ENCODE measurements at regions not wholly inside any gene's neighbourhood (a gene's known extent, or its start where the extent isn't known, plus 50 kb on each side); places are given as distances from the start of the nearest gene placed in this dataset.
A peak's percentile ranks its signal among the peaks of the same experiment; 100 is the strongest.

GRCh38 chr12:75690296-75690955 lies 179.0 kb upstream of the KRR1 start:
- peak; percentile 31 to 89 for DNase-seq (ENCODE audit: low read depth in 1 of 2, low spot score in 1 of 2)
- peaks cover 10% of the 10 kb centered on the region; the same call in 2 of the 3 replicates for H3K4me1 ChIP-seq
- H3K4me3 ChIP-seq = no peak overlapping the region
- peak; percentile 18 for FAIRE-seq
- H3K27ac ChIP-seq = peak overlapping the region; percentile 66 to 87
- 67% methylated on average over 11 of the region's 11 CpGs for WGBS (ENCODE audit: missing lambda C conversion rate)
- H3K4me2 ChIP-seq = peak overlapping the region; percentile 29
- ATAC-seq = peak; percentile 96 to 99
- no peaks in the 10 kb centered on the region for H3K9me3 ChIP-seq
- ChIA-PET CTCF (interaction anchor here (1.0 kb wide), 1 partner anchor 27 kb away, joined by 3 read pairs; no protein-coding TSS in a partner anchor), POLR2A (no interaction called here)
- peak; percentile 65 for TF ChIP-seq HES2 (IDR thresholded peaks at IDR 0.05)
- no peak for TF ChIP-seq ZC3H11A (IDR thresholded peaks at IDR 0.05)
- TF ChIP-seq NR3C1 (IDR thresholded peaks at IDR 0.05) = no peak
- peak; percentile 94; the same call in 1 of the 2 replicates for TF ChIP-seq ATOH8 (CRISPR knock-in tag; IDR thresholded peaks at IDR 0.05; ENCODE audit: low read depth)
- peak; percentile 97 for TF ChIP-seq JUNB (IDR thresholded peaks at IDR 0.05)
- no peak for TF ChIP-seq BHLHE40 (IDR thresholded peaks at IDR 0.05; ENCODE audit: low read depth, low read length)
- no peak for TF ChIP-seq ELK1 (IDR thresholded peaks at IDR 0.05; ENCODE audit: low read depth, low read length)
- no peak for TF ChIP-seq HMGXB4 (CRISPR knock-in tag; IDR thresholded peaks at IDR 0.05; ENCODE audit: borderline replicate concordance)
- no peak for TF ChIP-seq RCOR1 (IDR thresholded peaks at IDR 0.05; ENCODE audit: low read depth, low read length)
- no peak for TF ChIP-seq KDM5A (IDR thresholded peaks at IDR 0.05)
- TF ChIP-seq GATA3 (IDR thresholded peaks at IDR 0.05; ENCODE audit: borderline replicate concordance) = peak; percentile 80
- TF ChIP-seq EP300 (IDR thresholded peaks at IDR 0.05) = peak; percentile 96 to 97; a peak in 4 of 5 replicates
- TF ChIP-seq FOSB (CRISPR knock-in tag; IDR thresholded peaks at IDR 0.05) = peak; percentile 55; the same call in 1 of the 2 replicates
- TF ChIP-seq CHD2 (IDR thresholded peaks at IDR 0.05; ENCODE audit: low read length, partially characterized antibody) = no peak
- no peak for TF ChIP-seq REST (IDR thresholded peaks at IDR 0.05)
- TF ChIP-seq USF2 (IDR thresholded peaks at IDR 0.05) = no peak
- TF ChIP-seq HDAC2 (IDR thresholded peaks at IDR 0.05) = no peak
- TF ChIP-seq HOXB13 (CRISPR knock-in tag; IDR thresholded peaks at IDR 0.05; ENCODE audit: low read depth) = peak; percentile 89; the same call in 1 of the 2 replicates
- peak; percentile 90 for TF ChIP-seq HOXB5 (CRISPR knock-in tag; IDR thresholded peaks at IDR 0.05)
- no peak for TF ChIP-seq PHF8 (IDR thresholded peaks at IDR 0.05; ENCODE audit: borderline replicate concordance, low read depth)
- peak; percentile 80 for TF ChIP-seq MAFK (IDR thresholded peaks at IDR 0.05; ENCODE audit: partially characterized antibody)
- TF ChIP-seq CHD4 (IDR thresholded peaks at IDR 0.05; ENCODE audit: borderline replicate concordance) = no peak
- no peak for TF ChIP-seq ZFP36 (IDR thresholded peaks at IDR 0.05; ENCODE audit: borderline replicate concordance, partially characterized antibody)
- no peak for TF ChIP-seq CTCF (IDR thresholded peaks at IDR 0.05)
- no peak for TF ChIP-seq POLR2AphosphoS2 (conservative IDR thresholded peaks at IDR 0.05; ENCODE audit: low read length)
- TF ChIP-seq POLR2A (IDR thresholded peaks at IDR 0.05; ENCODE audit: low read length) = no peak
- no peak for TF ChIP-seq MYC (IDR thresholded peaks at IDR 0.05; ENCODE audit: borderline replicate concordance, low read length)
- TF ChIP-seq RNF2 (IDR thresholded peaks at IDR 0.05; ENCODE audit: borderline replicate concordance, low read depth) = no peak
- TF ChIP-seq NPAS2 (CRISPR knock-in tag; IDR thresholded peaks at IDR 0.05; ENCODE audit: borderline replicate concordance) = no peak
- peak; percentile 70 to 89; a peak in 4 of 5 replicates for TF ChIP-seq JUN (IDR thresholded peaks at IDR 0.05)
- peak; percentile 63 to 66; a peak in 3 of 4 replicates for TF ChIP-seq CEBPB (IDR thresholded peaks at IDR 0.05)
